ENCODE measurements at regions not wholly inside any gene's neighbourhood (a gene's known extent, or its start where the extent isn't known, plus 50 kb on each side); places are given as distances from the start of the nearest gene placed in this dataset.

DNA sequence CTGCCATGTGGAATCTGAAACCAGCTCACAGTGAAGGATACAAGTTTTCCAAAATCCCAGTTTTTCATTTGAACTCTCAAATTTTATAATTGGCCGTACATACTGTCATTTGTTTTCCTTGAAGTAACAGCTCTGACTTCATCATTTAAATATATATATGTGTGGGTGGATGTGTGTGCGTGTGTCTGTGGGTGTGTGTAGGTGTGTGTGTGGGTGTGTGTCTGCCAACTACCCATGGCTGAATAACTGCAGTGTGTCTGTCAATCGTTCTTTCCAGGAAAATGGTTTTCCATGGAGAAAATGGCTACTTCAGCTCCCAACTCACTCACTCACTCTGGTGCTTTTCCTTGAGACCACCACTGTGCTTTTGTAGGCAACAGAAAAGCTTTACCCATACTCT, 169.0 kb downstream of the PLPP3 start:
- no peaks in the 10 kb centered on the region for H3K9me3 ChIP-seq (ENCODE audit: insufficient read depth, low read length)
- no peak for DNase-seq (ENCODE audit: low read depth, low spot score)
- no peak for TF ChIP-seq ZNF274 (IDR thresholded peaks at IDR 0.05; ENCODE audit: low read depth, low read length)

DNA sequence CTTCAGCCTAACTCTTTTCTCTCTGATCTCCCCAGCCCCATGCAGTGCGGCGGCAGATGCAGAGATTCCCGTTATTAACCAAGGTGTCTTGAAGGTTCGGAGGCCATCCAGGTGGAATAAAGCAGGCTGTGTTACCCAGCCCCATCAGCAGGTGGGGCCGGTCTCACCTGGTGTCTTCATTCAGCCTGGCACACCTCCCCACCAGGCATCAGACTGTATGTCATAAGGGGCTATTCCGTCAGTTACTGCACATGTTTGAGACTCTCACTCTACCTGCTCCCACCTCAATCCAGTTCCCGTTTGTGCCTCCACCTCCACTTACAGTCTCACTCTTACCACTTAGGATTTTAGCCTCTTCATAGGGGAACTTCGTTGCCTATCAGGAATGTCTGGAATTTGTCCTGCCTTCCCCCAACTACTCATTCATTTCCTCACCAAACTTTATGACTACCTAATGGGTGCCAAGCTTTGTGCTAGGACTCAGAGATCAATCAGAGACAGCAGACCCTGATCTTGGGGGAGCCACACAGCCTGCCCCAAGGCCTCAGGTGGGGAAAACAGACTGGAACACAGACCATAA, 170.2 kb downstream of the PLPP3 start:
- TF ChIP-seq ZNF274 (IDR thresholded peaks at IDR 0.05; ENCODE audit: low read depth, low read length) (no peak), YY1 (IDR thresholded peaks at IDR 0.05; ENCODE audit: insufficient read depth, insufficient read length) (no peak), SUZ12 (IDR thresholded peaks at IDR 0.05; ENCODE audit: extremely low read depth, insufficient read depth, insufficient read length) (no peak)
- Histone ChIP-seq H3K9me3 (ENCODE audit: insufficient read depth, low read length) (no peaks in the 10 kb centered on the region), H3K9ac (ENCODE audit: insufficient read length, low read depth) (no peak overlapping the region), H3K27me3 (ENCODE audit: insufficient read depth, insufficient read length) (no peaks in the 10 kb centered on the region), H3K4me1 (ENCODE audit: insufficient read depth, insufficient read length) (peaks cover 1% of the 10 kb centered on the region), H3K4me3 (ENCODE audit: insufficient read length, low read depth) (no peak overlapping the region), H3K36me3 (ENCODE audit: insufficient read depth, insufficient read length, low read length) (no peaks in the 10 kb centered on the region)
- no peak for DNase-seq (ENCODE audit: low read depth, low spot score)

More for the DNA sequence above, 169.0 kb downstream of the PLPP3 start:
- peaks cover 1% of the 10 kb centered on the region for H3K4me1 ChIP-seq (ENCODE audit: insufficient read depth, insufficient read length)
- no peaks in the 10 kb centered on the region for H3K36me3 ChIP-seq (ENCODE audit: insufficient read depth, insufficient read length, low read length)
- H3K27me3 ChIP-seq (ENCODE audit: insufficient read depth, insufficient read length), result no peaks in the 10 kb centered on the region
- H3K9ac ChIP-seq (ENCODE audit: insufficient read length, low read depth), result no peak overlapping the region
- H3K4me3 ChIP-seq (ENCODE audit: insufficient read length, low read depth), result no peak overlapping the region

DNA sequence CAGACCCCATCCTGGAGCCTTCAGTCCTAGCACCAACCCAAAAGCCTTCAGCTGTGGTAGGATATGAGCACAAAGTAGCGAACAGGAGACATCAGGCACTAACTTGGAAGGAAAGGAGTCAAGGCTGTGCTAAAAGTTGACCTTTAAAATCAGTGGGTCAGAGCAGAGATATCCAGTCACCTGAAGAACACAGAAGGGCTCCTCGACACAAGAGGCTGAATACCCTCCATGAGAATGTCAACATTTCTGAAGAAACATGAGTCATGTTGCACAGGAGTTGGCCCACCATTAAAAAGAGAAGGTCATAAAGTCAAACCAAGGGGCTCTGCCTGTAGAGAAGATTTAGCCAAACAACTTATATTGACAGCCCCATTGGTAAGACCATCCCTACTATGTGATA, 172.5 kb downstream of the PLPP3 start:
- Histone ChIP-seq H3K9ac (ENCODE audit: insufficient read length, low read depth) (no peak overlapping the region), H3K4me3 (ENCODE audit: insufficient read length, low read depth) (no peak overlapping the region), H3K4me1 (ENCODE audit: insufficient read depth, insufficient read length) (no peaks in the 10 kb centered on the region), H3K27me3 (ENCODE audit: insufficient read depth, insufficient read length) (no peaks in the 10 kb centered on the region), H3K36me3 (ENCODE audit: insufficient read depth, insufficient read length, low read length) (no peaks in the 10 kb centered on the region), H3K9me3 (ENCODE audit: insufficient read depth, low read length) (no peaks in the 10 kb centered on the region)
- no peak for DNase-seq (ENCODE audit: low read depth, low spot score)
- no peak for TF ChIP-seq ZNF274 (IDR thresholded peaks at IDR 0.05; ENCODE audit: low read depth, low read length)
- TF ChIP-seq YY1 (IDR thresholded peaks at IDR 0.05; ENCODE audit: insufficient read depth, insufficient read length), result no peak
- TF ChIP-seq SUZ12 (IDR thresholded peaks at IDR 0.05; ENCODE audit: extremely low read depth, insufficient read depth, insufficient read length), result no peak

DNA sequence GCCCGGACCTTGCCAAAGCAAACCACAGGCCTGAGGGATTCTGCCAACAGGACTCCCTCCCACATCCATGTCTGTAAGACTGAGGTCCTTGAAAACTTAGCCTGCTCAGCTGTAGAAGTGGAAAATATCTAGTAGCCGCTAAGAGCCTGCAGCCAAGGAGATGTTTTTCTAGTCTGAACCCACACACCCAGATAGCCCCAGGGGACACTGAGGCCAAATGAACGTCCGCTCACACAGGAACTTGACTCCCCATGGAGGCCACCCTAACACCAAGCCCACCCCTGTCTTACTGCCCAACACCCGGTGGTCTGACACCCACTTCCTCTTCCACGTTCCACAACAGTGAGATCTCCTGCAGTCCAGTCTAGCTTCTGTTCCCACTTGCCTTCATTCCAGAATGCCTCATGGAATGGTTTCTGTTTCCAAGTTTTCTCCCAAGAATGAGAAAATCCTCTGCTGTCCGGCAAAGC, 174.8 kb downstream of the PLPP3 start:
- Histone ChIP-seq H3K27me3 (ENCODE audit: insufficient read depth, insufficient read length) (no peaks in the 10 kb centered on the region), H3K4me1 (ENCODE audit: insufficient read depth, insufficient read length) (no peaks in the 10 kb centered on the region), H3K9me3 (ENCODE audit: insufficient read depth, low read length) (peaks cover 9% of the 10 kb centered on the region; the same call in 1 of the 2 replicates), H3K4me3 (ENCODE audit: insufficient read length, low read depth) (no peak overlapping the region), H3K9ac (ENCODE audit: insufficient read length, low read depth) (no peak overlapping the region), H3K36me3 (ENCODE audit: insufficient read depth, insufficient read length, low read length) (no peaks in the 10 kb centered on the region)
- no peak for DNase-seq (ENCODE audit: low read depth, low spot score)
- no peak for TF ChIP-seq SUZ12 (IDR thresholded peaks at IDR 0.05; ENCODE audit: extremely low read depth, insufficient read depth, insufficient read length)
- TF ChIP-seq YY1 (IDR thresholded peaks at IDR 0.05; ENCODE audit: insufficient read depth, insufficient read length), result no peak
- TF ChIP-seq ZNF274 (IDR thresholded peaks at IDR 0.05; ENCODE audit: low read depth, low read length), result no peak

DNA sequence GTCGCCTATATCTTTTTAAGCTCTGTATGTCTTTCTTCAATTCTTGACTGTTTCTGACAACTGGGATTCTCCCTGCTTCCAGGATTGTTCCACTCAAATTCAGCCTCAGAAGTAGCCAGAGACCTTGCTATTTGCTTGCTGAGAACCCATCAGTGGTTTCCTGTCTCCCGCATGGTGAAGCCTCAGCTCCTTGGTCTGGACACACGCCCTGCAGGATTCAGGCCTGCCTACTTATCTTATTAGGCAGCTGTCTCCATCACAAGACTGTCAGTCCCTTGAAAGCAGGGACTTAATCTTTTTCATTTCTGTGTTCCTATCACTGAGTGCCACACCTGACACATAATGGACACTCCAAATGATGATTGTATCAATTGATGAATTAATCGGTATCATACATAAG, 175.3 kb downstream of the PLPP3 start:
- Histone ChIP-seq H3K4me1 (ENCODE audit: insufficient read depth, insufficient read length) (no peaks in the 10 kb centered on the region), H3K9me3 (ENCODE audit: insufficient read depth, low read length) (peaks cover 9% of the 10 kb centered on the region; the same call in 1 of the 2 replicates), H3K27me3 (ENCODE audit: insufficient read depth, insufficient read length) (no peaks in the 10 kb centered on the region), H3K36me3 (ENCODE audit: insufficient read depth, insufficient read length, low read length) (no peaks in the 10 kb centered on the region), H3K9ac (ENCODE audit: insufficient read length, low read depth) (no peak overlapping the region), H3K4me3 (ENCODE audit: insufficient read length, low read depth) (no peak overlapping the region)
- TF ChIP-seq YY1 (IDR thresholded peaks at IDR 0.05; ENCODE audit: insufficient read depth, insufficient read length) (no peak), SUZ12 (IDR thresholded peaks at IDR 0.05; ENCODE audit: extremely low read depth, insufficient read depth, insufficient read length) (no peak), ZNF274 (IDR thresholded peaks at IDR 0.05; ENCODE audit: low read depth, low read length) (no peak)
- DNase-seq (ENCODE audit: low read depth, low spot score), result no peak

DNA sequence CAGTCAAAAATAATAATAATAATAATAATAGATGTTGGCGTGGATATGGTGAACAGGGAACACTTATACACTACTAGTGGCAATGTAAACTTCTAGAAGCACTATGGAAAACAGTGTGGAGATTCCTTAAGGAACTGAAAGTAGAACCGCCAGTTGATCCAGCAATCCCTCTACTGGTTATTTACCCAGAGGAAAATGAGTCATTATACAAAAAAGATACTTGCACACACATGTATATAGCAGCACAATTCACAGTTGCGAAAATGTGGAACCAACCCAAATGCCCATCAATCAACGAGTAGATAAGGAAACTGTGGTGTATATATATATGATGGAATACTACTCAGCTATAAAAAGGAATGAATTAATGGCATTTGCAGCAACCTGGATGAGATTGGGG, 176.0 kb downstream of the PLPP3 start:
- no peak for DNase-seq (ENCODE audit: low read depth, low spot score)
- H3K9ac ChIP-seq (ENCODE audit: insufficient read length, low read depth), result no peak overlapping the region
- H3K4me1 ChIP-seq (ENCODE audit: insufficient read depth, insufficient read length), result no peaks in the 10 kb centered on the region
- TF ChIP-seq YY1 (IDR thresholded peaks at IDR 0.05; ENCODE audit: insufficient read depth, insufficient read length), result no peak
- no peak for TF ChIP-seq SUZ12 (IDR thresholded peaks at IDR 0.05; ENCODE audit: extremely low read depth, insufficient read depth, insufficient read length)
- no peak for TF ChIP-seq ZNF274 (IDR thresholded peaks at IDR 0.05; ENCODE audit: low read depth, low read length)
- H3K9me3 ChIP-seq (ENCODE audit: insufficient read depth, low read length), result peaks cover 9% of the 10 kb centered on the region; the same call in 1 of the 2 replicates
- no peak overlapping the region for H3K4me3 ChIP-seq (ENCODE audit: insufficient read length, low read depth)
- H3K27me3 ChIP-seq (ENCODE audit: insufficient read depth, insufficient read length), result no peaks in the 10 kb centered on the region
- H3K36me3 ChIP-seq (ENCODE audit: insufficient read depth, insufficient read length, low read length), result no peaks in the 10 kb centered on the region

DNA sequence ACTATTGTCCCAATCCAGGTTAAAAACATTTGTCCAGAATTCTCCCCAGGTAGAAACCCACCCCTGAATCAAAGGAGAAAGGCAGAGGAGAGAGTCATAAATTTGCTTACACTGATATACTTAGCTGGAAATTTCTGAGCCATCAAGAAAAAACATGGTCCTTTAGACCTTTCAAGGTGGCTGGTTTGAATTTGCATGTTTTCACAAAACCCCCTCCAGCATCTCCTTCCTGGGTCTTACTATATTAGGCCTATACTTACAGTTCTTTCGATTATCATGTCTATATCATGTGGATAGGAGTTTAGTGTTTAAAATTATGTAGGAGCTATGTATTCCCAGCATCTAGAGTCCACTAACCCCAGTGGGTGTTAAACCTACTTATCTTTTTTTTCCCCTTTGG, 178.2 kb downstream of the PLPP3 start:
- H3K9me3 ChIP-seq (ENCODE audit: insufficient read depth, low read length), result peaks cover 9% of the 10 kb centered on the region; the same call in 1 of the 2 replicates
- TF ChIP-seq ZNF274 (IDR thresholded peaks at IDR 0.05; ENCODE audit: low read depth, low read length) (no peak), YY1 (IDR thresholded peaks at IDR 0.05; ENCODE audit: insufficient read depth, insufficient read length) (no peak), SUZ12 (IDR thresholded peaks at IDR 0.05; ENCODE audit: extremely low read depth, insufficient read depth, insufficient read length) (no peak)
- no peaks in the 10 kb centered on the region for H3K4me1 ChIP-seq (ENCODE audit: insufficient read depth, insufficient read length)

More for the DNA sequence above, 178.2 kb downstream of the PLPP3 start:
- H3K9ac ChIP-seq (ENCODE audit: insufficient read length, low read depth), result no peak overlapping the region
- no peak overlapping the region for H3K4me3 ChIP-seq (ENCODE audit: insufficient read length, low read depth)
- DNase-seq (ENCODE audit: low read depth, low spot score), result no peak
- no peaks in the 10 kb centered on the region for H3K36me3 ChIP-seq (ENCODE audit: insufficient read depth, insufficient read length, low read length)
- no peaks in the 10 kb centered on the region for H3K27me3 ChIP-seq (ENCODE audit: insufficient read depth, insufficient read length)

Measured in NT2/D1 (cell line).